ENCODE measurements at regions not wholly inside any gene's neighbourhood (a gene's known extent, or its start where the extent isn't known, plus 50 kb on each side); places are given as distances from the start of the nearest gene placed in this dataset.
"Not testable (repeated sequence)": the region's sequence is repeated elsewhere in the genome, so short reads cannot be mapped to it uniquely, and the experiment has no call there.

DNA sequence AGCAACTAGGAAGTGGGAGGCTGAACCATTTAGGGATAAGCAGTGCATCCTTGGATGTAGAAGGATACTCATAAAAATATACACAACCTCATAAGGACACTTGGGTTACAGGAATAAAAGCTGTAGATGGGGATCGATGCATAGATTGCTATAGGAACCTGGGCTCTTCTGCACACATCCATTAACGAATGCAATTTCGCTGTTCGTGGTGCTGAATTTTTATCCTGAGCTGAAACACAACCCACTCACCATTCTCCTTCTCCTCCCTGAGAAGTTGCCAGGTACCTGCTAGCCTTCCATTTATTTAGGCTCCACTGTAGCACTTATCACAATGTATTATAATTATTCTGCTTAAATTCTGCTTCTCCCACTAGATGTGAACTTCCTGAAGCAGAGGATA lies 320.6 kb upstream of the BRINP1 start:
- H3K9me3 ChIP-seq (replicated peaks; ENCODE audit: low read length) = no peaks in the 10 kb centered on the region
- no peak overlapping the region for H3K9ac ChIP-seq (ENCODE audit: low read depth, low read length)
- no peaks in the 10 kb centered on the region for H3K27me3 ChIP-seq (ENCODE audit: control insufficient read depth, insufficient read depth, low read length)
- H3K36me3 ChIP-seq (ENCODE audit: insufficient read depth, low read length) = no peaks in the 10 kb centered on the region
- no peak overlapping the region for H3K4me3 ChIP-seq (ENCODE audit: low read length)
- no peaks in the 10 kb centered on the region for H3K4me1 ChIP-seq (ENCODE audit: control insufficient read depth, insufficient read depth, low read length)
- H3K4me2 ChIP-seq (ENCODE audit: low read length) = no peak overlapping the region

DNA sequence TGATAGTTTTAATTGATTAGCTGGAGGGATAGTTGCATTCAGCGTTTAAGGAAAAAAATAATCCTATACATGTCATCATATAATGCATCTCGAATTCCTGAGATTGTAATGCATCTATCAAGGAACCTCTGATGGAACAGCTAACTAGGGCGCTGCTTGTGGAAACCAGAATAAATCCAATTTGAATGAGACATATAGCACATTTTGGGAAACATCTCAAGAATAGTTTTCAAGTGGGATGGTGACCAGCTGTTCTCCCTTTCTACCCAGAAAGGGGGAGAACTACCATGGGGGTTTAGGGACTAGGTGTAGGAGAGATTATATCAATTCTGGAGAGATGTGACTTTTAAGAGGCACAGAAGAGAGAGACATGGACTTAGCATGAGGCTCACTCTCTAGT lies 319.3 kb upstream of the BRINP1 start:
- H3K36me3 ChIP-seq (ENCODE audit: insufficient read depth, low read length) = no peaks in the 10 kb centered on the region
- no peak overlapping the region for H3K9ac ChIP-seq (ENCODE audit: low read depth, low read length)
- H3K4me2 ChIP-seq (ENCODE audit: low read length) = no peak overlapping the region
- H3K4me3 ChIP-seq (ENCODE audit: low read length) = no peak overlapping the region
- no peaks in the 10 kb centered on the region for H3K9me3 ChIP-seq (replicated peaks; ENCODE audit: low read length)
- H3K4me1 ChIP-seq (ENCODE audit: control insufficient read depth, insufficient read depth, low read length) = no peaks in the 10 kb centered on the region
- no peaks in the 10 kb centered on the region for H3K27me3 ChIP-seq (ENCODE audit: control insufficient read depth, insufficient read depth, low read length)

DNA sequence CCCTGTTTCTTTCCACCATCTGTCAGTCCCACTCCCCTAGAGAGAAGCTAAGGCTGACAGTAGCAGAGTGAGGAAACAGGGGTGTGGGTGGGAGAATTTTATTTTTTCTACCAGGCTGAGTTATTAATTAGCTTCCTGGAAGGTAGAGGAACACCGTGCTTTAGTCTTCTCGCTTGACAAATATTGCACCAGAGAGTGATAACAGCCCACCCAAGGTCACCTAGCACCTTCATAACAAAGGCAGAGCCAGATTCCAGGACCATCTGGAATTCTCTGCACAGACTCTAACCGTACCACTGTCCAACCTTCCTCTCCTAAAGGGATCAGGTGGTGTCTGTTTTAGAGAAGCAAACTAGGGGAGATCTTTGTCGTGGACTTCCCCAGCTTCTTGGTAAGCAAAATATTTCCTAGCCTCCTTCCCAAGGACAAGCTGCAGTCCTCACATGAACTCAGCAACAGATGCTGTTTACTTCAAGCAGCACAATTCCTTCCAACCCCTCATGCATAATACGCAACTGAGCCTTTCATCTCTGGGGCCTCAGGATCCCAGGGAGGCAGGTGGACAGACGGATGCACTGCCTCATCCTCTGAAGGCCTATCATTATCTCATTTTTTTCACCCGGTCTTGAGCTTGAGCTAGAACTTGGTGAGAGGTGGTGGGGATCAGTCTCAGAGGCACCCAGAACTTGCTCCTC lies 308.7 kb upstream of the BRINP1 start:
- no peak overlapping the region for H3K4me2 ChIP-seq (ENCODE audit: low read length)
- H3K27me3 ChIP-seq (ENCODE audit: control insufficient read depth, insufficient read depth, low read length) = no peaks in the 10 kb centered on the region
- no peaks in the 10 kb centered on the region for H3K9me3 ChIP-seq (replicated peaks; ENCODE audit: low read length)
- H3K9ac ChIP-seq (ENCODE audit: low read depth, low read length) = no peak overlapping the region
- no peak overlapping the region for H3K4me3 ChIP-seq (ENCODE audit: low read length)
- H3K36me3 ChIP-seq (ENCODE audit: insufficient read depth, low read length) = no peaks in the 10 kb centered on the region
- no peaks in the 10 kb centered on the region for H3K4me1 ChIP-seq (ENCODE audit: control insufficient read depth, insufficient read depth, low read length)

DNA sequence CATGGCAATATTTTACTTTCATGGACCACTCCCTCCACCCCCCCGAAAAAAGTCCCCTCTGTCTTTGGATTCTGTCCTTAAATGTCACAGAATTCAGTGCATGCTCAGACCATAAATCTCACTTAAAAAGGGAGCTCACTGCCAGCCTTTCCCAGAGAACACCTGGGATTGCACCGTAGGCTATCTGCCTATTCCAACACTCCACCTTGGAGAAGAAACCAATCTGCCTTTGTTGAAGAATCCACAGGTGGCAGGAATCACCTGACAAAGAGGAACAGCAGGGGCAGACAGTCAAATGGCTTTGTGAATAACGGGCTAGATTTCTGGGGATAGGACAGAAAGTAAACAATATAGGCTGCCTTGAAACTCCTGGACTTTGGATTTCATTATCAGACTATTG lies 306.7 kb upstream of the BRINP1 start:
- Histone ChIP-seq H3K4me1 (ENCODE audit: control insufficient read depth, insufficient read depth, low read length) (no peaks in the 10 kb centered on the region), H3K27me3 (ENCODE audit: control insufficient read depth, insufficient read depth, low read length) (no peaks in the 10 kb centered on the region), H3K9me3 (replicated peaks; ENCODE audit: low read length) (no peaks in the 10 kb centered on the region), H3K4me2 (ENCODE audit: low read length) (no peak overlapping the region), H3K4me3 (ENCODE audit: low read length) (no peak overlapping the region), H3K9ac (ENCODE audit: low read depth, low read length) (no peak overlapping the region), H3K36me3 (ENCODE audit: insufficient read depth, low read length) (no peaks in the 10 kb centered on the region)

DNA sequence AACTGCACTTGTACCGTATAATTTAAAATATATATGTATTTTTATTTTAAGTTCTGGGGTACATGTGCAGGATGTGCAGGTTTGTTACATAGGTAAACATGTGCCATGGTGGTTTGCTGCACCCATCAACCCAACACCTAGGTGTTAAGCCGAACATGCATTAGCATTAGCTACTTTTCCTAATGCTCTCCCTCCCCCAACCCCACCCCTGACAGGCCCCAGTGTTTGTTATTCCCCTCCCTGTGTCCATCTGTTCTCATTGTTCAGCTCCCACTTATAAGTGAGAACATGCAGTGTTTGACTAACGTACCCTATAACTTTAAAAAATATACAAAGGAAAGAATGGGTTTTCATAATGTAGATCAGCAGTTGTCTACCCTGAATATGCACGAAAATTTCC lies 303.5 kb upstream of the BRINP1 start:
- H3K9ac ChIP-seq (ENCODE audit: low read depth, low read length); H3K4me2 ChIP-seq (ENCODE audit: low read length); H3K4me3 ChIP-seq (ENCODE audit: low read length); H3K4me1 ChIP-seq (ENCODE audit: control insufficient read depth, insufficient read depth, low read length); H3K9me3 ChIP-seq (replicated peaks; ENCODE audit: low read length); H3K27me3 ChIP-seq (ENCODE audit: control insufficient read depth, insufficient read depth, low read length); H3K36me3 ChIP-seq (ENCODE audit: insufficient read depth, low read length): not testable (repeated sequence)

DNA sequence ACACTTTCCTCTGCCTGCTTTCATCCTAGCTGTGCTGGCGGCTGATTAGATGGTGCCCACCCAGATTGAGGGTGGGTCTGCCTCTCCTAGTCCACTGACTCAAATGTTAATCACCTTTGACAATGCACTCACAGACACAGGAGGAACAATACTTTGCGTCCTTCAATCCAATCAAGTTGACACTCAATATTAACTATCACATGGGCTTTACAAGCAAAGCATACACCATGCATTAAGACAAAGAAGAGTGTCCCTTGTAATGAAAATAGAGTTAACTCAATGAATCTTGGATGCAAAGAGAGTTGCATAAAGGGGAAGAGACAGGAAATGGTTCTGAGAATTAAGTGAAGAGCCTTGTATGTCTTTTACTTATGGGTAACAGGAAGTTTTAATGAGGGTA lies 298.7 kb upstream of the BRINP1 start:
- Histone ChIP-seq H3K27me3 (ENCODE audit: control insufficient read depth, insufficient read depth, low read length) (no peaks in the 10 kb centered on the region), H3K36me3 (ENCODE audit: insufficient read depth, low read length) (no peaks in the 10 kb centered on the region), H3K9me3 (replicated peaks; ENCODE audit: low read length) (no peaks in the 10 kb centered on the region), H3K4me2 (ENCODE audit: low read length) (no peak overlapping the region), H3K4me3 (ENCODE audit: low read length) (no peak overlapping the region), H3K9ac (ENCODE audit: low read depth, low read length) (no peak overlapping the region), H3K4me1 (ENCODE audit: control insufficient read depth, insufficient read depth, low read length) (no peaks in the 10 kb centered on the region)

DNA sequence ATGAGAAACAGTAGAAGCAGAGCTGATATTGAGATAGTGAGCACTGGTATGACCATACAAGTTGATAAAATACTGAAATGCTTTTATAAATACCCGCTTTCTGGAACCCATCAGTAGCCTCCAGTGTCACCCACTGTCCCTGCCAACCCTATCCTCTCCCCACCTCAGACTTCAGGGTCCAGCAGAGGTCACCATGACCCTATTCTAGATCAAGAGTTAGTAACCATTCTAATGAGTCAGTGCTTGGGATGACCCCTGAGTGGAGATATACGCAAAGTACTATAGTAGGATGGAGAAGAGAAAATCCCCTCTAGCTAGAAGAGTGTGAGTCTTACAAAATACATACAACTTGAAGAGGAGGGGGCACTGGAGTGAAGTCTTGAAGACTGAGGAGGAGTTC lies 297.9 kb upstream of the BRINP1 start:
- Histone ChIP-seq H3K4me1 (ENCODE audit: control insufficient read depth, insufficient read depth, low read length) (no peaks in the 10 kb centered on the region), H3K9ac (ENCODE audit: low read depth, low read length) (no peak overlapping the region), H3K27me3 (ENCODE audit: control insufficient read depth, insufficient read depth, low read length) (no peaks in the 10 kb centered on the region), H3K4me2 (ENCODE audit: low read length) (no peak overlapping the region), H3K9me3 (replicated peaks; ENCODE audit: low read length) (no peaks in the 10 kb centered on the region), H3K4me3 (ENCODE audit: low read length) (no peak overlapping the region), H3K36me3 (ENCODE audit: insufficient read depth, low read length) (no peaks in the 10 kb centered on the region)

DNA sequence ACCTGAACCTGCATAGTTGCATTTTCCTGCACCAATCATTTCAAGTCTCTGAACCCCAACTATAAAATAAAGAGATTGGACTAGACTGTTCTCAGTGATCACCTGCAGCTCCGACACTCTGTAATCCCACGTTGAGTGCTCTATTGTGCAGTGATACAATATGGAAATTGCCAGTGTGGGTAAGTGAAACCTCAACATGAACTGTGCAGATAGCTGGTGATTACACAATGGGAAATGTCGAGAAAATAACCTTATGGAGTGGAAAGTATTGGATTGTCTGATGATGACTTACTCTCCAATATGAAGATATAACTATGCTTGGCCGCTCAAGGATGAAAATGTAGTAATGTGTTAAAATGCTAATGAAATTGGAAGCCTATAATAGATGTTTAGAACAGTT lies 293.1 kb upstream of the BRINP1 start:
- Histone ChIP-seq H3K4me1 (ENCODE audit: control insufficient read depth, insufficient read depth, low read length) (no peaks in the 10 kb centered on the region), H3K9ac (ENCODE audit: low read depth, low read length) (no peak overlapping the region), H3K9me3 (replicated peaks; ENCODE audit: low read length) (no peaks in the 10 kb centered on the region), H3K36me3 (ENCODE audit: insufficient read depth, low read length) (no peaks in the 10 kb centered on the region), H3K4me2 (ENCODE audit: low read length) (no peak overlapping the region), H3K27me3 (ENCODE audit: control insufficient read depth, insufficient read depth, low read length) (no peaks in the 10 kb centered on the region), H3K4me3 (ENCODE audit: low read length) (no peak overlapping the region)

DNA sequence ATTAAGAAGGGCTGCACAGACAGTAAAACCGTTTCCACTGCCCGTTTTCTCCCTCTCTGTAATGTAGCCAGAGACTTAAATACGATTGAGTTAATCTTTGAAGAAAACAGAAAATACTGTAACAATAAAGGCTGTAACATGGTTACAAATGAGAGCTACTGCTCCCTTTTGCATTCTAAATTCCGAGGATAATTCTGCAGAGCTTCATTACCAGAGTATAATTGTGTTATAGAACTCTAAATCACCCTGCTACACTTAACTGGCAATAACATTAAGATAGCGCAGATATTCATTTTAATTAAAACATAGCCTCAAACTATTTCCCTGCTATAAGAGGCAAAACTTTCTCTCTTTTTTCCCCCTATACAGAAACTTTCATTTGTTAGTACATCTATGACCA lies 283.7 kb upstream of the BRINP1 start:
- Histone ChIP-seq H3K4me2 (ENCODE audit: low read length) (no peak overlapping the region), H3K4me1 (ENCODE audit: control insufficient read depth, insufficient read depth, low read length) (no peaks in the 10 kb centered on the region), H3K4me3 (ENCODE audit: low read length) (no peak overlapping the region), H3K9ac (ENCODE audit: low read depth, low read length) (no peak overlapping the region), H3K9me3 (replicated peaks; ENCODE audit: low read length) (no peaks in the 10 kb centered on the region), H3K36me3 (ENCODE audit: insufficient read depth, low read length) (no peaks in the 10 kb centered on the region), H3K27me3 (ENCODE audit: control insufficient read depth, insufficient read depth, low read length) (no peaks in the 10 kb centered on the region)

DNA sequence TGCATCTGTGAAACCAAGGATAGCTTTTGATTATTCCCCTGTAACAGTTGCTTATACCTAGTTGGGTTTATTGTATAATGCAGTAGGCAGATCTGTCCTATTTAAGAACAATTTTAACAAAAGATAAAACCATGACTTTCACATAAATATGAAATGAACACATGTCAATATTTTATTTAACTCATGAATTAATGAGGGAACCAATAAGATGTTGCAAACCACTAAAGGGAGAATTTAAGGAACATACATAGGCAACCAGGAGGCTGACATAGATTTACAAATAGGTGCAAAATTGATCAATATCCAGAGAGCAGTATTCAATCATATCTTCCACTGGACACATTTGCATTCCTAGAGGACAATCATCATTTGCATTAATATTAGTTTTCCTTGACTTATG lies 280.0 kb upstream of the BRINP1 start:
- Histone ChIP-seq H3K9ac (ENCODE audit: low read depth, low read length) (no peak overlapping the region), H3K4me3 (ENCODE audit: low read length) (no peak overlapping the region), H3K27me3 (ENCODE audit: control insufficient read depth, insufficient read depth, low read length) (no peaks in the 10 kb centered on the region), H3K36me3 (ENCODE audit: insufficient read depth, low read length) (no peaks in the 10 kb centered on the region), H3K4me1 (ENCODE audit: control insufficient read depth, insufficient read depth, low read length) (no peaks in the 10 kb centered on the region), H3K4me2 (ENCODE audit: low read length) (no peak overlapping the region), H3K9me3 (replicated peaks; ENCODE audit: low read length) (no peaks in the 10 kb centered on the region)

DNA sequence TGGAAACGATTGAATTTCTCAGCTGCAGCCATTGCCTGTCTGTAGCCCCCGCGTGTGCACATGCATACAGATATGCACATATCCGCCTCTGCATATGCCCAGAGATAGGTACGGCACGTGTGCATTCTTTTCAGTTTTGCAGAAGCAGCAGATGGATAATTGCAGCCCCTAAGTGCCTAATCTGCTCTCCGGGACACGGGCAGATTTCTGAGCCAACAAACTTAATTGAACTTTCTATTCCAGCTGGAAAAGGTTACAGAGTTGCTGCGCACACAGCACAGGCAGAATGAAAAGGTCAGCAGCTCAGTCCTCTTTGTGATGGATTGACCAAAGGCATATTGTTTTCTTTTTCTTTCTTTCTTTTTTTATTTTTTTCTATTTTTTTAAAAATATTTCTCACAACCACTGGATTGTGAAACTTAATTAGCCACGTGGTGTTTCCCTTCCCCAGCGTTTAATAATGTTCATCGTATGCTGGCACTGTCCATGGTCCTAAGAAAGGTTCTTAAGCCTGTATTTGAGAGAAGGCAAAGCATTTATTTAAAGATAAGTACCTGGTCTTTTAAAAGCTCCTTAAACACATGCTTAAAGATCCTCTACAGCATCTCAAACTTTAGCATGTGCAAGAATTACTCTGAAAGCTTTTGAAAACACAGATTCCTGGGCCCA lies 270.2 kb upstream of the BRINP1 start:
- H3K36me3 ChIP-seq (ENCODE audit: insufficient read depth, low read length) = no peaks in the 10 kb centered on the region
- H3K9ac ChIP-seq (ENCODE audit: low read depth, low read length) = no peak overlapping the region
- H3K4me1 ChIP-seq (ENCODE audit: control insufficient read depth, insufficient read depth, low read length) = no peaks in the 10 kb centered on the region
- H3K27me3 ChIP-seq (ENCODE audit: control insufficient read depth, insufficient read depth, low read length) = no peaks in the 10 kb centered on the region
- H3K4me3 ChIP-seq (ENCODE audit: low read length) = no peak overlapping the region
- no peaks in the 10 kb centered on the region for H3K9me3 ChIP-seq (replicated peaks; ENCODE audit: low read length)
- no peak overlapping the region for H3K4me2 ChIP-seq (ENCODE audit: low read length)

DNA sequence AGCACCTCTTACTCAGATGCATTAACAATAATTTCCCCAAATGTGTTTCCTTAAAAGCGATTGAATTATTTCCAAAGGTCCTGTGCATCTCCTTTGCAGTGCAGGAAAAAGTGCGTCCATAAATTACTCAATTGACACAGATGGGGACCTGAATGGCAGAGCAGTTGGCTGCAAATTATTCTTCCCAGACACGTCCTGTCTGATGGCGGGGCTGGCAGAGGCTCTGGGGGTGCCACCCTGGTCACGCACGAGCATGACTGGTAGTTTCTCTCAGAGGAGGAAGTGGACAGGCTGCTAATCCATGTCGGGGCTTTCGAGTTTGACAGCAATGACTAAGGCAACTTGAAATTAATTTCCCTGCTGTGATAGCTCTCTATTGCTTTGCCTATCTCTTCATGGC lies 264.8 kb upstream of the BRINP1 start:
- Histone ChIP-seq H3K4me3 (ENCODE audit: low read length) (no peak overlapping the region), H3K9me3 (replicated peaks; ENCODE audit: low read length) (peaks cover 4% of the 10 kb centered on the region), H3K27me3 (ENCODE audit: control insufficient read depth, insufficient read depth, low read length) (no peaks in the 10 kb centered on the region), H3K36me3 (ENCODE audit: insufficient read depth, low read length) (no peaks in the 10 kb centered on the region), H3K4me2 (ENCODE audit: low read length) (no peak overlapping the region), H3K4me1 (ENCODE audit: control insufficient read depth, insufficient read depth, low read length) (no peaks in the 10 kb centered on the region), H3K9ac (ENCODE audit: low read depth, low read length) (no peak overlapping the region)

Data from skeletal muscle satellite cell (primary cell).